ENCODE measurements at regions not wholly inside any gene's neighbourhood (a gene's known extent, or its start where the extent isn't known, plus 50 kb on each side); places are given as distances from the start of the nearest gene placed in this dataset.

- TF ChIP-seq CTCF (IDR thresholded peaks at IDR 0.05) (no peak), POLR2AphosphoS5 (IDR thresholded peaks at IDR 0.05; ENCODE audit: low read depth, low read length) (no peak), REST (IDR thresholded peaks at IDR 0.05; ENCODE audit: insufficient read depth in 1 of 2, low read depth in 2 of 2, low read length in 1 of 2) (no peak), TCF7L2 (IDR thresholded peaks at IDR 0.05; ENCODE audit: low read depth, low read length) (no peak), SIN3A (IDR thresholded peaks at IDR 0.05; ENCODE audit: borderline replicate concordance, insufficient read depth, low read depth, low read length) (no peak)
Measured at GRCh38 chr4:65791812-65792308, 121.6 kb upstream of the EPHA5 start.

All from Panc1 (cell line).